ENCODE measurements at regions not wholly inside any gene's neighbourhood (a gene's known extent, or its start where the extent isn't known, plus 50 kb on each side); places are given as distances from the start of the nearest gene placed in this dataset.

GRCh38 chr12:72189266-72189665, 82.9 kb upstream of the TRHDE start:
- Histone ChIP-seq H3K9me2 (ENCODE audit: insufficient read depth, low read length) (no peaks in the 10 kb centered on the region), H3K36me3 (ENCODE audit: insufficient read depth, low read length) (no peaks in the 10 kb centered on the region), H3K79me2 (ENCODE audit: insufficient read depth, low read depth, low read length) (no peaks in the 10 kb centered on the region), H2AFZ (ENCODE audit: low read length) (no peak overlapping the region), H4K20me1 (ENCODE audit: insufficient read depth, low read length) (no peaks in the 10 kb centered on the region), H3K4me1 (ENCODE audit: insufficient read depth, low read length, poor library complexity, severe bottlenecking) (no peaks in the 10 kb centered on the region), H3K4me2 (ENCODE audit: low read length) (no peak overlapping the region), H3K27ac (ENCODE audit: low read depth, low read length, poor library complexity, severe bottlenecking) (no peak overlapping the region), H3K9me3 (ENCODE audit: low read length) (no peaks in the 10 kb centered on the region), H3K4me3 (ENCODE audit: low read depth, low read length, poor library complexity, severe bottlenecking) (no peak overlapping the region)
- ChIA-PET CTCF (ENCODE audit: unreplicated experiment) (no interaction called here), POLR2A (no interaction called here)
- intact Hi-C loops (cut with micrococcal nuclease; ENCODE audit: unreplicated experiment), result no loop called here
- TF ChIP-seq, protein P1, sequence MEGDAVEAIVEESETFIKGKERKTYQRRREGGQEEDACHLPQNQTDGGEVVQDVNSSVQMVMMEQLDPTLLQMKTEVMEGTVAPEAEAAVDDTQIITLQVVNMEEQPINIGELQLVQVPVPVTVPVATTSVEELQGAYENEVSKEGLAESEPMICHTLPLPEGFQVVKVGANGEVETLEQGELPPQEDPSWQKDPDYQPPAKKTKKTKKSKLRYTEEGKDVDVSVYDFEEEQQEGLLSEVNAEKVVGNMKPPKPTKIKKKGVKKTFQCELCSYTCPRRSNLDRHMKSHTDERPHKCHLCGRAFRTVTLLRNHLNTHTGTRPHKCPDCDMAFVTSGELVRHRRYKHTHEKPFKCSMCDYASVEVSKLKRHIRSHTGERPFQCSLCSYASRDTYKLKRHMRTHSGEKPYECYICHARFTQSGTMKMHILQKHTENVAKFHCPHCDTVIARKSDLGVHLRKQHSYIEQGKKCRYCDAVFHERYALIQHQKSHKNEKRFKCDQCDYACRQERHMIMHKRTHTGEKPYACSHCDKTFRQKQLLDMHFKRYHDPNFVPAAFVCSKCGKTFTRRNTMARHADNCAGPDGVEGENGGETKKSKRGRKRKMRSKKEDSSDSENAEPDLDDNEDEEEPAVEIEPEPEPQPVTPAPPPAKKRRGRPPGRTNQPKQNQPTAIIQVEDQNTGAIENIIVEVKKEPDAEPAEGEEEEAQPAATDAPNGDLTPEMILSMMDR (conservative IDR thresholded peaks at IDR 0.05; ENCODE audit: low read length), result no peak
- TF ChIP-seq EZH2phosphoT487 (IDR thresholded peaks at IDR 0.05; ENCODE audit: borderline replicate concordance, low read depth, low read length), result no peak
- no TSS peak for BruUV-seq (replicated peaks)
- DNase-seq (ENCODE audit: low spot score), result no peak

DNA sequence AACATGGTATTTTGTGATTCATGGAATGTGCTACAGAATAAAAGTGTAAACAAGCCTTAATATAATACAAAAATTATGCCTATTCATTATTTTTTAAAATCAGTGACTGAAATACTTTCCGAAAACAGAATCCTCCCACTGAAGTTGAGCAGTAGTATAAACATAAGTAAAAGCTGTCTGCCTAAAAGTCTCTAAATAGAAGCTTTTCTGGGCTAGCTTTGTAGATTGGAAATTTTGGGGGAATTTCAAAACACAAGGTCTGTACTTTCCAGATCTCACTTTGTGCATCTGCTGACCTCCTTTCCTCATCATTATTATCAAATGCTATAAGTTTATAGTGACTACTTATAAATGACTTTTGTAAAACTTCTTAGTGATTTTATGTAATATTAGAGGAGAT, 80.4 kb upstream of the TRHDE start:
- H3K4me2 ChIP-seq (ENCODE audit: low read length), result no peak overlapping the region
- H3K4me1 ChIP-seq (ENCODE audit: insufficient read depth, low read length, poor library complexity, severe bottlenecking), result no peaks in the 10 kb centered on the region
- CTCF ChIA-PET (ENCODE audit: unreplicated experiment), result no interaction called here
- no peaks in the 10 kb centered on the region for H4K20me1 ChIP-seq (ENCODE audit: insufficient read depth, low read length)
- intact Hi-C loops (cut with micrococcal nuclease; ENCODE audit: unreplicated experiment), result no loop called here
- no peaks in the 10 kb centered on the region for H3K9me2 ChIP-seq (ENCODE audit: insufficient read depth, low read length)
- H3K79me2 ChIP-seq (ENCODE audit: insufficient read depth, low read depth, low read length), result no peaks in the 10 kb centered on the region
- no peak for TF ChIP-seq EZH2phosphoT487 (IDR thresholded peaks at IDR 0.05; ENCODE audit: borderline replicate concordance, low read depth, low read length)
- TF ChIP-seq, protein P1 (conservative IDR thresholded peaks at IDR 0.05; ENCODE audit: low read length), result no peak
- no peaks in the 10 kb centered on the region for H3K9me3 ChIP-seq (ENCODE audit: low read length)
- BruUV-seq (replicated peaks), result no TSS peak
- POLR2A ChIA-PET, result no interaction called here
- H2AFZ ChIP-seq (ENCODE audit: low read length), result no peak overlapping the region
- no peak overlapping the region for H3K4me3 ChIP-seq (ENCODE audit: low read depth, low read length, poor library complexity, severe bottlenecking)
- no peak overlapping the region for H3K27ac ChIP-seq (ENCODE audit: low read depth, low read length, poor library complexity, severe bottlenecking)
- DNase-seq (ENCODE audit: low spot score), result no peak
- H3K36me3 ChIP-seq (ENCODE audit: insufficient read depth, low read length), result no peaks in the 10 kb centered on the region

DNA sequence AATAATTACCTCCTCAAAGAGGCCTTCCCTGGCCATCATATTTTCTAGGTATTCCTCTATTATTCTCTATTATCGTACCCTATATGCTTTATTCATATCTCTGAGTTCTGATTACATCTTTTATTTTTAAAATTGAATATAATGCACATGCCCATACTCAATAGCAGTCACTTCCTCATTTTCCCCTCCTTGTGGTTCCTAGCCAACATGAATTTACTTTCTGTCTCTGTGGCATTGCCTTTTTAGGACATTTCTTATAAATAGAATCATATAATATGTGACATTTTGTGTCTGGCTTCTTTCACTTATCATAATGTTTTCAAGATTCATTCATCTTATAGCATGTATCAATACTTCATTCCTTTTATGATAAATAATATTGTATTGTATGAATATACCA, 74.4 kb upstream of the TRHDE start:
- Histone ChIP-seq H3K4me3 (ENCODE audit: low read depth, low read length, poor library complexity, severe bottlenecking) (no peak overlapping the region), H3K36me3 (ENCODE audit: insufficient read depth, low read length) (no peaks in the 10 kb centered on the region), H3K4me1 (ENCODE audit: insufficient read depth, low read length, poor library complexity, severe bottlenecking) (no peaks in the 10 kb centered on the region), H3K27ac (ENCODE audit: low read depth, low read length, poor library complexity, severe bottlenecking) (no peak overlapping the region), H4K20me1 (ENCODE audit: insufficient read depth, low read length) (no peaks in the 10 kb centered on the region), H3K79me2 (ENCODE audit: insufficient read depth, low read depth, low read length) (no peaks in the 10 kb centered on the region), H3K9me2 (ENCODE audit: insufficient read depth, low read length) (no peaks in the 10 kb centered on the region), H2AFZ (ENCODE audit: low read length) (no peak overlapping the region), H3K9me3 (ENCODE audit: low read length) (0 out of 2 replicates have a peak, but pooled peaks cover 7% of the 10 kb centered on the region), H3K4me2 (ENCODE audit: low read length) (no peak overlapping the region)
- CTCF ChIA-PET (ENCODE audit: unreplicated experiment), result no interaction called here
- BruUV-seq (replicated peaks), result no TSS peak
- DNase-seq (ENCODE audit: low spot score), result no peak
- TF ChIP-seq EZH2phosphoT487 (IDR thresholded peaks at IDR 0.05; ENCODE audit: borderline replicate concordance, low read depth, low read length), result no peak
- TF ChIP-seq, protein P1 (conservative IDR thresholded peaks at IDR 0.05; ENCODE audit: low read length), result no peak
- intact Hi-C loops (cut with micrococcal nuclease; ENCODE audit: unreplicated experiment), result no loop called here
- POLR2A ChIA-PET, result no interaction called here

All from OCI-LY7 (cell line).